Loucy (cell line): ENCODE measurements at regions not wholly inside any gene's neighbourhood (a gene's known extent, or its start where the extent isn't known, plus 50 kb on each side); places are given as distances from the start of the nearest gene placed in this dataset.

Experiments used
- H2AFZ ChIP-seq: fragments of 200-600 bp; sonication (generic); 2 replicates; pipeline ENCODE4 v1.6.0; 2016; ENCODE audit warnings: antibody characterized with exemption, mild to moderate bottlenecking, low read length, moderate library complexity
- H3F3A ChIP-seq: fragments of 200-600 bp; 2 replicates; pipeline ENCODE4 v1.6.0; 2016; ENCODE audit warnings: antibody characterized with exemption, low read depth, mild to moderate bottlenecking
- H3K27me3 ChIP-seq: fragments of 200-600 bp; sonication (generic); 2 replicates; pipeline ENCODE4 v1.6.1; 2014; ENCODE audit warnings: low read length, mild to moderate bottlenecking; ENCODE audit not compliant: insufficient read depth, poor library complexity, severe bottlenecking
- H3K36me3 ChIP-seq: fragments of 200-600 bp; sonication (generic); 2 replicates; pipeline ENCODE4 v1.6.1; 2016; ENCODE audit warnings: low read length; ENCODE audit not compliant: insufficient read depth
- H3K4me1 ChIP-seq: fragments of 200-600 bp; sonication (generic); 2 replicates; pipeline ENCODE4 v1.5.1; 2014; ENCODE audit warnings: low read length, mild to moderate bottlenecking; ENCODE audit not compliant: insufficient read depth, poor library complexity, severe bottlenecking
- H3K4me2 ChIP-seq: fragments of 200-600 bp; sonication (generic); 2 replicates; pipeline ENCODE4 v1.6.0; 2014; ENCODE audit warnings: antibody characterized with exemption, low read length, low read depth, mild to moderate bottlenecking; ENCODE audit not compliant: poor library complexity, severe bottlenecking
- H3K4me3 ChIP-seq: fragments of 200-600 bp; sonication (generic); 2 replicates; pipeline ENCODE4 v1.5.1; 2014; ENCODE audit warnings: low read length, mild to moderate bottlenecking, mixed read lengths; ENCODE audit not compliant: poor library complexity, severe bottlenecking
- H3K79me2 ChIP-seq: fragments of 200-600 bp; sonication (generic); 2 replicates; pipeline ENCODE4 v1.6.1; 2014; ENCODE audit warnings: low read length; ENCODE audit not compliant: insufficient read depth
- H3K9ac ChIP-seq: fragments of 200-600 bp; sonication (generic); 2 replicates; pipeline ENCODE4 v1.6.0; 2014; ENCODE audit warnings: mild to moderate bottlenecking, low read depth, low read length, moderate library complexity; ENCODE audit not compliant: poor library complexity, severe bottlenecking
- H3K9me2 ChIP-seq: fragments of 200-600 bp; sonication (generic); replicated peaks from 2 replicates; pipeline ENCODE4 v1.6.1; 2016; ENCODE audit warnings: low read depth, low read length, mixed read lengths
- H3K9me3 ChIP-seq: fragments of 200-600 bp; sonication (generic); 2 replicates; pipeline ENCODE4 v1.6.1; 2014; ENCODE audit warnings: mild to moderate bottlenecking, antibody characterized with exemption, low read length, low read depth; ENCODE audit not compliant: insufficient read depth
- H4K20me1 ChIP-seq: fragments of 200-600 bp; sonication (generic); 2 replicates; pipeline ENCODE4 v1.6.0; 2014; ENCODE audit warnings: antibody characterized with exemption, low read length, mild to moderate bottlenecking; ENCODE audit not compliant: insufficient read depth, poor library complexity, severe bottlenecking
- EZH2phosphoT487 ChIP-seq: fragments of 200-600 bp; IDR thresholded peaks from 2 replicates; pipeline ENCODE4 v1.6.1; 2018; ENCODE audit warnings: antibody characterized with exemption, mild to moderate bottlenecking, moderate library complexity, borderline replicate concordance
- TF ChIP-seq, protein P1 (sequence below): fragments of 200-600 bp; sonication (generic); conservative IDR thresholded peaks from 2 replicates; pipeline ENCODE4 v1.5.1; 2014; ENCODE audit warnings: mild to moderate bottlenecking, antibody characterized with exemption, low read length

GRCh38 chr3:94873751-94874150, 810.9 kb downstream of the NSUN3 start:
- H3K27me3 ChIP-seq = no peaks in the 10 kb centered on the region
- no peak overlapping the region for H3K9ac ChIP-seq
- no peaks in the 10 kb centered on the region for H3K79me2 ChIP-seq
- no peak overlapping the region for H3K4me2 ChIP-seq
- no peaks in the 10 kb centered on the region for H3K4me1 ChIP-seq
- no peaks in the 10 kb centered on the region for H3K9me3 ChIP-seq
- no peaks in the 10 kb centered on the region for H3K9me2 ChIP-seq
- no peaks in the 10 kb centered on the region for H4K20me1 ChIP-seq
- H3K4me3 ChIP-seq = no peak overlapping the region
- no peak overlapping the region for H2AFZ ChIP-seq
- TF ChIP-seq EZH2phosphoT487 = no peak
- TF ChIP-seq, protein P1, sequence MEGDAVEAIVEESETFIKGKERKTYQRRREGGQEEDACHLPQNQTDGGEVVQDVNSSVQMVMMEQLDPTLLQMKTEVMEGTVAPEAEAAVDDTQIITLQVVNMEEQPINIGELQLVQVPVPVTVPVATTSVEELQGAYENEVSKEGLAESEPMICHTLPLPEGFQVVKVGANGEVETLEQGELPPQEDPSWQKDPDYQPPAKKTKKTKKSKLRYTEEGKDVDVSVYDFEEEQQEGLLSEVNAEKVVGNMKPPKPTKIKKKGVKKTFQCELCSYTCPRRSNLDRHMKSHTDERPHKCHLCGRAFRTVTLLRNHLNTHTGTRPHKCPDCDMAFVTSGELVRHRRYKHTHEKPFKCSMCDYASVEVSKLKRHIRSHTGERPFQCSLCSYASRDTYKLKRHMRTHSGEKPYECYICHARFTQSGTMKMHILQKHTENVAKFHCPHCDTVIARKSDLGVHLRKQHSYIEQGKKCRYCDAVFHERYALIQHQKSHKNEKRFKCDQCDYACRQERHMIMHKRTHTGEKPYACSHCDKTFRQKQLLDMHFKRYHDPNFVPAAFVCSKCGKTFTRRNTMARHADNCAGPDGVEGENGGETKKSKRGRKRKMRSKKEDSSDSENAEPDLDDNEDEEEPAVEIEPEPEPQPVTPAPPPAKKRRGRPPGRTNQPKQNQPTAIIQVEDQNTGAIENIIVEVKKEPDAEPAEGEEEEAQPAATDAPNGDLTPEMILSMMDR = no peak
- H3K36me3 ChIP-seq = no peaks in the 10 kb centered on the region
- no peaks in the 10 kb centered on the region for H3F3A ChIP-seq

DNA sequence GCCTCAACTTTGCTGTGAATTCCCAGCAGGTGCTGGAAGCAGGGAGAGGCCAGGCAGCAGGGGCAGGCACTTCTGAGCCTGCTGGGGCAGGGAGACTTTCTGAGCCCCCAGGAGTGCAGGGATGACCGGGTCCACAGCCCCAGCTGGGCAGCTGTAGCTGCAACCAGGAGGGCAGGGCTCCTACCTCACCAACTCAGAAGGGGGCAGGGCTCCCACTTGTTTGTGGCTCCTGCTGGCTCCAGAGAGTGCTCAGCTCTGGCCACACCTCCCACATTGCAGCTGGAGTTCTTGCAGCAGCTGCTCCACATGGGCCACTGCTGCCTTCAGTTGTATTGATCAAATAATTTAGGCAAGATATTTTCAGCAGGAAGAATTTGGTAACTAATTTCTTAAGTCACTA, 812.3 kb downstream of the NSUN3 start:
- no peaks in the 10 kb centered on the region for H3F3A ChIP-seq
- no peak overlapping the region for H3K4me2 ChIP-seq
- no peak for TF ChIP-seq EZH2phosphoT487
- TF ChIP-seq, protein P1 = no peak
- H3K9me2 ChIP-seq = no peaks in the 10 kb centered on the region
- no peaks in the 10 kb centered on the region for H3K27me3 ChIP-seq
- H4K20me1 ChIP-seq = no peaks in the 10 kb centered on the region
- H3K4me3 ChIP-seq = no peak overlapping the region
- H3K79me2 ChIP-seq = no peaks in the 10 kb centered on the region
- no peak overlapping the region for H3K9ac ChIP-seq
- H3K9me3 ChIP-seq = no peaks in the 10 kb centered on the region
- no peaks in the 10 kb centered on the region for H3K36me3 ChIP-seq
- H2AFZ ChIP-seq = no peak overlapping the region
- H3K4me1 ChIP-seq = no peaks in the 10 kb centered on the region

- no peaks in the 10 kb centered on the region for H3K27me3 ChIP-seq
- no peak overlapping the region for H3K9ac ChIP-seq
- no peaks in the 10 kb centered on the region for H3K79me2 ChIP-seq
- no peaks in the 10 kb centered on the region for H3K36me3 ChIP-seq
- H3K4me2 ChIP-seq = no peak overlapping the region
- H4K20me1 ChIP-seq = no peaks in the 10 kb centered on the region
- no peaks in the 10 kb centered on the region for H3K4me1 ChIP-seq
- H2AFZ ChIP-seq = no peak overlapping the region
- no peaks in the 10 kb centered on the region for H3K9me2 ChIP-seq
- no peaks in the 10 kb centered on the region for H3K9me3 ChIP-seq
- TF ChIP-seq, protein P1 = no peak
- TF ChIP-seq EZH2phosphoT487 = no peak
- no peaks in the 10 kb centered on the region for H3F3A ChIP-seq
- H3K4me3 ChIP-seq = no peak overlapping the region
Observed at GRCh38 chr3:94887065-94887464, 824.2 kb downstream of the NSUN3 start.
